ENCODE measurements at regions not wholly inside any gene's neighbourhood (a gene's known extent, or its start where the extent isn't known, plus 50 kb on each side); places are given as distances from the start of the nearest gene placed in this dataset.

DNA sequence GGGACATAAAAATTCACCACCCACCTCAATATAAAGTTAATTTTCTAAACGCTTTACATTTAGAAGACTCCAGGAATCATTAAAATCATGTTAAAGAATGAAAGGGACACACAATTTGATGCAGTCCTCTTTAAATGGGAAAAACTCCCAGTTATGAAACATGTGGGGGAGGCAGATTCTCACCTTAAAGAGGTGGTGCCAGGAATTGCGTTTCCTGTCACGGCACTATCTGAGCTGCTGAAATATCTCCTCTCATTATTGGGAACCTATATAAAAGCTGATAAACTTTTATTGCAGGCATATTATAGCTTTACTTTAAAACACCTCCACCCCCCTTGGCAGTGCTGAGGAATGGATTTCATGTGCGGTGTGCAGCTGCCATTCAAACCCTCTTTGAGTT, 94.8 kb upstream of the SORCS3 start:
- in situ Hi-C loops (cut with MboI; ENCODE audit: low sequenced_read_pairs) (no loop called here), dilution Hi-C loops (cut with HindIII; ENCODE audit: low sequenced_read_pairs, unreplicated experiment) (no loop called here), intact Hi-C loops (cut with micrococcal nuclease) (no loop called here)
- Histone ChIP-seq H4K20me1 (ENCODE audit: insufficient read depth, low read length) (no peaks in the 10 kb centered on the region), H2AK9ac (replicated peaks; ENCODE audit: low read depth, low read length, poor library complexity) (no peak overlapping the region), H2BK20ac (ENCODE audit: low read depth, low read length) (no peak overlapping the region), H4K91ac (ENCODE audit: insufficient read depth, low read depth, low read length) (no peak overlapping the region), H2AFZ (replicated peaks; ENCODE audit: low read length, poor library complexity) (no peak overlapping the region), H4K5ac (ENCODE audit: low read depth, low read length) (no peak overlapping the region), H2BK5ac (ENCODE audit: low read depth, low read length, poor library complexity, severe bottlenecking) (no peak overlapping the region), H3K27me3 (ENCODE audit: control insufficient read depth, insufficient read depth, low read length) (no peaks in the 10 kb centered on the region), H3K27ac (ENCODE audit: insufficient read depth, low read length) (no peak overlapping the region), H3K4me2 (ENCODE audit: low read depth, low read length) (no peak overlapping the region), H3K36me3 (ENCODE audit: control insufficient read depth, insufficient read depth, low read length) (no peaks in the 10 kb centered on the region), H3K4me3 (ENCODE audit: insufficient read depth, low read depth, low read length) (no peak overlapping the region), H3K9ac (ENCODE audit: low read depth, low read length) (no peak overlapping the region), H2BK15ac (ENCODE audit: low read depth, low read length) (no peak overlapping the region), H3K9me3 (ENCODE audit: control insufficient read depth, insufficient read depth, low read length) (no peaks in the 10 kb centered on the region), H3K18ac (ENCODE audit: low read depth, low read length) (no peak overlapping the region), H4K8ac (ENCODE audit: low read depth in 2 of 2, low read length in 2 of 2) (no peak overlapping the region), H3K79me1 (ENCODE audit: low read depth in 1 of 2, low read length in 2 of 2) (no peaks in the 10 kb centered on the region), H3K4me1 (ENCODE audit: control insufficient read depth, insufficient read depth, low read length) (no peaks in the 10 kb centered on the region), H3K9me1 (ENCODE audit: insufficient read depth, low read length) (no peaks in the 10 kb centered on the region), H2AK5ac (ENCODE audit: low read depth, low read length) (no peak overlapping the region), H3K23ac (ENCODE audit: low read depth, low read length) (no peak overlapping the region), H2BK120ac (ENCODE audit: low read depth, low read length) (no peak overlapping the region), H3K14ac (replicated peaks; ENCODE audit: low read depth, low read length) (no peak overlapping the region), H3K56ac (ENCODE audit: extremely low read depth, insufficient read depth, low read length) (no peak overlapping the region), H3K4ac (ENCODE audit: low read depth, low read length) (no peak overlapping the region)
- TF ChIP-seq RFX5 (IDR thresholded peaks at IDR 0.05; ENCODE audit: low read depth, low read length) (no peak), NFE2L2 (IDR thresholded peaks at IDR 0.05; ENCODE audit: low read depth, low read length) (no peak)
- DNase-seq (no peak), ATAC-seq (ENCODE audit: low read depth) (no peak)
- BruUV-seq (replicated peaks) = no TSS peak
- WGBS, 2 experiments (ENCODE audit: extremely low coverage in 2 of 2, insufficient read length in 1 of 2) = no CpG with 5 or more reads among the region's 4 CpGs
- CTCF ChIA-PET = no interaction called here
- POLR2A ChIA-PET (ENCODE audit: unreplicated experiment) = no interaction called here
